A549 (cell line): ENCODE measurements at regions not wholly inside any gene's neighbourhood (a gene's known extent, or its start where the extent isn't known, plus 50 kb on each side); places are given as distances from the start of the nearest gene placed in this dataset.

Source experiments
- HDAC2 ChIP-seq: fragments of 200-600 bp; sonication (generic); IDR thresholded peaks from 2 replicates; pipeline ENCODE4 v1.6.1; 2016
- TF ChIP-seq, protein P1 (sequence below): fragments of >200 bp; sonication (Bioruptor Twin); formaldehyde crosslinking; IDR thresholded peaks from 2 replicates; pipeline ENCODE4 v1.6.1; 2016

DNA sequence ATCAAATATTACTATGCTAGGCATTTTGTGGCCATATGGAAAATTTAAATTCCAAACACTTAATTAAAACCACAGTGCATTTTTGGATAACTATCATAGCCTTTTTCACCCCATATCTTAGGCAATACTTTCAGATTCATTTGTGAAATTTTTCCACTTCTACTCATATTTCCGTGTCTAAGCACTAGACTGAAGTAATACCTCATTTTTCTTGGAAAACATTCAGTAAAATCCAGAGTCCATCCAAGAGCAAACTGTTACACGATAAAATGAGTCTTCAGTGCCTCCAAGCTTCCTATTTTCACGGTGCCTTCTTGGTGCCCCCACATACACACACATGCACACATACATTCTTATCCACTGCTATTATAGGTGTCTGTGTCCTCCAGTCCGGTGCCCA lies 845.9 kb downstream of the TBL1XR1 start:
- no peak for TF ChIP-seq HDAC2
- TF ChIP-seq, protein P1, sequence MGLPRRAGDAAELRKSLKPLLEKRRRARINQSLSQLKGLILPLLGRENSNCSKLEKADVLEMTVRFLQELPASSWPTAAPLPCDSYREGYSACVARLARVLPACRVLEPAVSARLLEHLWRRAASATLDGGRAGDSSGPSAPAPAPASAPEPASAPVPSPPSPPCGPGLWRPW, result no peak
